Loucy (cell line): ENCODE measurements at regions not wholly inside any gene's neighbourhood (a gene's known extent, or its start where the extent isn't known, plus 50 kb on each side); places are given as distances from the start of the nearest gene placed in this dataset.
"Not testable (repeated sequence)": the region's sequence is repeated elsewhere in the genome, so short reads cannot be mapped to it uniquely, and the experiment has no call there.

Source experiments
- H2AFZ ChIP-seq: fragments of 200-600 bp; sonication (generic); 2 replicates; pipeline ENCODE4 v1.6.0; 2016; ENCODE audit warnings: antibody characterized with exemption, mild to moderate bottlenecking, low read length, moderate library complexity
- H3F3A ChIP-seq: fragments of 200-600 bp; 2 replicates; pipeline ENCODE4 v1.6.0; 2016; ENCODE audit warnings: antibody characterized with exemption, low read depth, mild to moderate bottlenecking
- H3K27me3 ChIP-seq: fragments of 200-600 bp; sonication (generic); 2 replicates; pipeline ENCODE4 v1.6.1; 2014; ENCODE audit warnings: low read length, mild to moderate bottlenecking; ENCODE audit not compliant: insufficient read depth, poor library complexity, severe bottlenecking
- H3K36me3 ChIP-seq: fragments of 200-600 bp; sonication (generic); 2 replicates; pipeline ENCODE4 v1.6.1; 2016; ENCODE audit warnings: low read length; ENCODE audit not compliant: insufficient read depth
- H3K4me1 ChIP-seq: fragments of 200-600 bp; sonication (generic); 2 replicates; pipeline ENCODE4 v1.5.1; 2014; ENCODE audit warnings: low read length, mild to moderate bottlenecking; ENCODE audit not compliant: insufficient read depth, poor library complexity, severe bottlenecking
- H3K4me2 ChIP-seq: fragments of 200-600 bp; sonication (generic); 2 replicates; pipeline ENCODE4 v1.6.0; 2014; ENCODE audit warnings: antibody characterized with exemption, low read length, low read depth, mild to moderate bottlenecking; ENCODE audit not compliant: poor library complexity, severe bottlenecking
- H3K4me3 ChIP-seq: fragments of 200-600 bp; sonication (generic); 2 replicates; pipeline ENCODE4 v1.5.1; 2014; ENCODE audit warnings: low read length, mild to moderate bottlenecking, mixed read lengths; ENCODE audit not compliant: poor library complexity, severe bottlenecking
- H3K79me2 ChIP-seq: fragments of 200-600 bp; sonication (generic); 2 replicates; pipeline ENCODE4 v1.6.1; 2014; ENCODE audit warnings: low read length; ENCODE audit not compliant: insufficient read depth
- H3K9ac ChIP-seq: fragments of 200-600 bp; sonication (generic); 2 replicates; pipeline ENCODE4 v1.6.0; 2014; ENCODE audit warnings: mild to moderate bottlenecking, low read depth, low read length, moderate library complexity; ENCODE audit not compliant: poor library complexity, severe bottlenecking
- H3K9me2 ChIP-seq: fragments of 200-600 bp; sonication (generic); replicated peaks from 2 replicates; pipeline ENCODE4 v1.6.1; 2016; ENCODE audit warnings: low read depth, low read length, mixed read lengths
- H3K9me3 ChIP-seq: fragments of 200-600 bp; sonication (generic); 2 replicates; pipeline ENCODE4 v1.6.1; 2014; ENCODE audit warnings: mild to moderate bottlenecking, antibody characterized with exemption, low read length, low read depth; ENCODE audit not compliant: insufficient read depth
- H4K20me1 ChIP-seq: fragments of 200-600 bp; sonication (generic); 2 replicates; pipeline ENCODE4 v1.6.0; 2014; ENCODE audit warnings: antibody characterized with exemption, low read length, mild to moderate bottlenecking; ENCODE audit not compliant: insufficient read depth, poor library complexity, severe bottlenecking
- EZH2phosphoT487 ChIP-seq: fragments of 200-600 bp; IDR thresholded peaks from 2 replicates; pipeline ENCODE4 v1.6.1; 2018; ENCODE audit warnings: antibody characterized with exemption, mild to moderate bottlenecking, moderate library complexity, borderline replicate concordance
- TF ChIP-seq, protein P1 (sequence below): fragments of 200-600 bp; sonication (generic); conservative IDR thresholded peaks from 2 replicates; pipeline ENCODE4 v1.5.1; 2014; ENCODE audit warnings: mild to moderate bottlenecking, antibody characterized with exemption, low read length

DNA sequence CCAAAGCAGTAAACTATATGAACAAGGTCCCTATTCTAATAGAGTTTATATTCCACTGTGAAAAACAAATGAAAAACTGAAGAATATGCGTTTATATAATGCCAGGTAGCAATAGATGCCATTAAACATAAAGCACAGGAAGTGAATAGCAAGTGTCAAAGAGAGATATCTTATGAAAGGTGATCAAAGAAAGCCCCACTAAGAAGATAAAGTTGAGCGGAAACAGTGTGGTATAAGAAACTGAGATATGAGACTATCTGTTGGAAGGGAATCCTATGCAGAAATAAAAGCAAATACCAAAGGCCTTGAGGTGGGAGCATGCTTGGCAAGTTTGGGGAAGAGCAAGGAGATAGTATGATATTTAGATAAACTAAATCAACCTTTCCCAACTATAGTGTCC, 123.1 kb upstream of the FAR2 start:
- no peaks in the 10 kb centered on the region for H3K36me3 ChIP-seq
- TF ChIP-seq, protein P1, sequence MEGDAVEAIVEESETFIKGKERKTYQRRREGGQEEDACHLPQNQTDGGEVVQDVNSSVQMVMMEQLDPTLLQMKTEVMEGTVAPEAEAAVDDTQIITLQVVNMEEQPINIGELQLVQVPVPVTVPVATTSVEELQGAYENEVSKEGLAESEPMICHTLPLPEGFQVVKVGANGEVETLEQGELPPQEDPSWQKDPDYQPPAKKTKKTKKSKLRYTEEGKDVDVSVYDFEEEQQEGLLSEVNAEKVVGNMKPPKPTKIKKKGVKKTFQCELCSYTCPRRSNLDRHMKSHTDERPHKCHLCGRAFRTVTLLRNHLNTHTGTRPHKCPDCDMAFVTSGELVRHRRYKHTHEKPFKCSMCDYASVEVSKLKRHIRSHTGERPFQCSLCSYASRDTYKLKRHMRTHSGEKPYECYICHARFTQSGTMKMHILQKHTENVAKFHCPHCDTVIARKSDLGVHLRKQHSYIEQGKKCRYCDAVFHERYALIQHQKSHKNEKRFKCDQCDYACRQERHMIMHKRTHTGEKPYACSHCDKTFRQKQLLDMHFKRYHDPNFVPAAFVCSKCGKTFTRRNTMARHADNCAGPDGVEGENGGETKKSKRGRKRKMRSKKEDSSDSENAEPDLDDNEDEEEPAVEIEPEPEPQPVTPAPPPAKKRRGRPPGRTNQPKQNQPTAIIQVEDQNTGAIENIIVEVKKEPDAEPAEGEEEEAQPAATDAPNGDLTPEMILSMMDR, result no peak
- TF ChIP-seq EZH2phosphoT487, result no peak
- H3K27me3 ChIP-seq, result no peaks in the 10 kb centered on the region

DNA sequence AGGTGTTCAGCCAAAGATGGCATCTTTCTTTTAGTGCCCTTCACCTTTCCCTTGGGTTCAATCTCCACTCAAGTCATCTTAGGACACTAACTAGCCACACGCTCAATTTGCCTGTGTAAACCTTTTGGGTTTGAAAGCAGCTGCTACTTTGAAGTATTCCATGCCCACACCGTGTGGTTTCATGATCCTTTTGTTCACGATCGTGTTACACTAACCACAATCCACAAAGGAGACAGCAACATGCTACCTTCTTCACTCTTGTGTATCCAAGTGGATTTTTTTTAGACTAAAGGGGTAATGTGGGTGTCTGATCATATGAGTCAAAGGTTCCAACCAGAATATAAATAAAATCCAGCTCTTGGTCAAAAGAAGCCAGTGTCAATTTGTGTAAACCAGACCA, 122.7 kb upstream of the FAR2 start:
- H3K4me2 ChIP-seq, result peak overlapping the region; percentile 82
- H3K9ac ChIP-seq, result peak overlapping the region; percentile 2
- H3K4me1 ChIP-seq, result peaks cover 40% of the 10 kb centered on the region
- H3K27me3 ChIP-seq, result no peaks in the 10 kb centered on the region
- no peak for TF ChIP-seq EZH2phosphoT487
- TF ChIP-seq, protein P1, result no peak
- no peaks in the 10 kb centered on the region for H3K36me3 ChIP-seq
- no peaks in the 10 kb centered on the region for H3K9me2 ChIP-seq
- peak overlapping the region; percentile 46 for H3K4me3 ChIP-seq
- H4K20me1 ChIP-seq, result no peaks in the 10 kb centered on the region
- no peak overlapping the region for H2AFZ ChIP-seq
- H3K9me3 ChIP-seq, result no peaks in the 10 kb centered on the region
- H3F3A ChIP-seq, result 0 out of 2 replicates have a peak, but pooled peaks cover 5% of the 10 kb centered on the region
- H3K79me2 ChIP-seq, result no peaks in the 10 kb centered on the region

More for the DNA sequence above, 123.1 kb upstream of the FAR2 start:
- H3K4me1 ChIP-seq, result peaks cover 40% of the 10 kb centered on the region
- H3K9ac ChIP-seq, result peak overlapping the region; percentile 32
- H4K20me1 ChIP-seq, result no peaks in the 10 kb centered on the region
- 0 out of 2 replicates have a peak, but pooled peaks cover 5% of the 10 kb centered on the region for H3F3A ChIP-seq
- H3K9me2 ChIP-seq, result no peaks in the 10 kb centered on the region
- no peak overlapping the region for H2AFZ ChIP-seq
- peak overlapping the region; percentile 82 for H3K4me2 ChIP-seq
- H3K4me3 ChIP-seq, result peak overlapping the region; percentile 46
- H3K79me2 ChIP-seq, result no peaks in the 10 kb centered on the region
- no peaks in the 10 kb centered on the region for H3K9me3 ChIP-seq

DNA sequence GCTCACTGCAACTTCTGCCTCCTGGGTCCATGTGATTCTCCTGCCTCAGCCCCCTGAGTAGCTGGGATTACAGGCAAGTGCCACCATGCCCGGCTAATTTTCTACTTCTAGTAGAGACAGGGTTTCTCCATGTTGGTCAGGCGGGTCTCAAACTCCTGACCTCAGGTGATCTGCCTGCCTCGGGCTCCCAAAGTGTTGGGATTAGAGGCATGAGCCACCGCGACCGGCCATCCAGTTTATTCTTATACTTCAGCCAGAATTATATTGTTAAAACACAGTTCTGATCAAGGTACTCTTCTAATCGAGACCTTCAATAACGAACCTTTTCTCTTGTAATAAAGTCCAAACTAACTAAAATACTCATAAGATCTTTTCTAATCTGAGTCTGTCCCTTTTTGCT, 119.6 kb upstream of the FAR2 start:
- H3K9ac ChIP-seq, H3K27me3 ChIP-seq, H3F3A ChIP-seq, H4K20me1 ChIP-seq, H3K4me2 ChIP-seq, H3K79me2 ChIP-seq, H2AFZ ChIP-seq, H3K36me3 ChIP-seq, H3K9me3 ChIP-seq, H3K4me3 ChIP-seq, H3K9me2 ChIP-seq: not testable (repeated sequence)
- H3K4me1 ChIP-seq, result peaks cover 29% of the 10 kb centered on the region

DNA sequence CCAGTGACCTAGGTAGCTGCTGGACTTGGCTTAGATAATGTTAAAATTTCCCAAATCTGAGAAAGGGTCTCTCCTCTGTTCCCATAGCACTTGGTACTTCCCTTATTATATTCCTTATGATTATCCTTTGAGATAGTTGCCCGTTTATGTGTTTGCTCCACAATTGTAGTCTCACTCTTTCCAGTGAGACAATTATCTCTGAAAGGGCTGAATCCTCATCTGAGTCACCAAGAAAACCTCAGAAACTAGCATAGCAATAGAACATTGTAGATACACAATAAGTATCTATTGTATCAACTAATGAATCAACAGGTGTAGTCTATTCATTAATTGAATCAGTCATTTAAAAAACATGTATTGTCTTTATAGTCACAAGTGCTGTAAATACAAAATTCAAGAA, 119.1 kb upstream of the FAR2 start:
- no peaks in the 10 kb centered on the region for H3K36me3 ChIP-seq
- H3K27me3 ChIP-seq, result no peaks in the 10 kb centered on the region
- peaks cover 23% of the 10 kb centered on the region for H3K4me1 ChIP-seq
- no peak overlapping the region for H3K9ac ChIP-seq
- no peaks in the 10 kb centered on the region for H3K9me3 ChIP-seq
- 0 out of 2 replicates have a peak, but pooled peaks cover 5% of the 10 kb centered on the region for H3F3A ChIP-seq
- no peak overlapping the region for H3K4me3 ChIP-seq
- no peak overlapping the region for H3K4me2 ChIP-seq
- TF ChIP-seq, protein P1, result no peak
- no peaks in the 10 kb centered on the region for H3K9me2 ChIP-seq
- no peak overlapping the region for H2AFZ ChIP-seq
- H4K20me1 ChIP-seq, result no peaks in the 10 kb centered on the region
- H3K79me2 ChIP-seq, result no peaks in the 10 kb centered on the region
